A673 (cell line): ENCODE measurements at regions not wholly inside any gene's neighbourhood (a gene's known extent, or its start where the extent isn't known, plus 50 kb on each side); places are given as distances from the start of the nearest gene placed in this dataset.

Source experiments
- BruUV-seq: library from RNA; stranded (reverse); fragments of 400-500 nt; replicated peaks from 2 replicates; lab custom pipeline; 2021; lab: Mats Ljungman, UMichigan
- CTCF ChIA-PET: fragments of 300-600 bp; sonication (Branson Sonifier 250); formaldehyde crosslinking; loops from one replicate; lab custom pipeline; 2022; ENCODE audit warnings: antibody characterized with exemption; lab: Charles Lee
- POLR2A ChIA-PET: fragments of 300-600 bp; sonication (Branson Sonifier 250); formaldehyde crosslinking; loops from one replicate; lab custom pipeline; 2022; ENCODE audit warnings: antibody characterized with exemption; ENCODE audit not compliant: low non-redundant PET; lab: Charles Lee
- DNase-seq: peaks from one replicate; pipeline ENCODE4 v3.0.0-alpha.2; 2015; ENCODE audit warnings: low spot score
- H3K27ac ChIP-seq: fragments of 200-600 bp; sonication (generic); 2 replicates; pipeline ENCODE4 v1.5.1; 2016; ENCODE audit warnings: mixed run types, low read depth, mild to moderate bottlenecking, mixed read lengths, antibody characterized with exemption, low read length; ENCODE audit not compliant: poor library complexity, severe bottlenecking
- H3K27me3 ChIP-seq: fragments of 200-600 bp; sonication (generic); replicated peaks from 2 replicates; pipeline ENCODE4 v1.6.1; 2017; ENCODE audit warnings: mixed run types, low read depth, mild to moderate bottlenecking, mixed read lengths, antibody characterized with exemption, low read length; ENCODE audit not compliant: insufficient read depth, poor library complexity
- H3K36me3 ChIP-seq: fragments of 200-600 bp; sonication (generic); 2 replicates; pipeline ENCODE4 v1.6.1; 2016; ENCODE audit warnings: mixed run types, mild to moderate bottlenecking, mixed read lengths, antibody characterized with exemption, low read length; ENCODE audit not compliant: insufficient read depth, poor library complexity, severe bottlenecking
- H3K4me1 ChIP-seq: fragments of 200-600 bp; sonication (generic); 2 replicates; pipeline ENCODE4 v1.6.1; 2017; ENCODE audit warnings: mixed run types, mild to moderate bottlenecking, mixed read lengths, antibody characterized with exemption, low read length; ENCODE audit not compliant: insufficient read depth, poor library complexity, severe bottlenecking
- H3K4me3 ChIP-seq: fragments of 200-600 bp; sonication (generic); 2 replicates; pipeline ENCODE4 v1.5.1; 2016; ENCODE audit warnings: low read depth, mixed run types, mild to moderate bottlenecking, mixed read lengths, low read length; ENCODE audit not compliant: poor library complexity, severe bottlenecking
- H3K9me3 ChIP-seq: fragments of 200-600 bp; sonication (generic); 2 replicates; pipeline ENCODE4 v1.6.1; 2016; ENCODE audit warnings: mixed run types, low read depth, mild to moderate bottlenecking, mixed read lengths, antibody characterized with exemption, low read length; ENCODE audit not compliant: poor library complexity, severe bottlenecking
- EZH2 ChIP-seq: fragments of 200-600 bp; sonication (generic); IDR thresholded peaks from 2 replicates; pipeline ENCODE4 v1.6.1; 2017; ENCODE audit warnings: borderline replicate concordance, low read depth, mild to moderate bottlenecking, mixed read lengths, antibody characterized with exemption, low read length; ENCODE audit not compliant: poor library complexity, severe bottlenecking
- intact Hi-C: fragments of 100-400 bp; cut with micrococcal nuclease; formaldehyde crosslinking; loops from one replicate; pipeline ENCODE4 v1.10.0; 2022; ENCODE audit not compliant: unreplicated experiment
- TF ChIP-seq, protein P1 (sequence below): fragments of 300-800, 200-600 bp; sonication (generic); conservative IDR thresholded peaks from 2 replicates; pipeline ENCODE4 v1.5.1; 2017; ENCODE audit warnings: low read depth, mild to moderate bottlenecking, antibody characterized with exemption, low read length, moderate library complexity, mixed read lengths

DNA sequence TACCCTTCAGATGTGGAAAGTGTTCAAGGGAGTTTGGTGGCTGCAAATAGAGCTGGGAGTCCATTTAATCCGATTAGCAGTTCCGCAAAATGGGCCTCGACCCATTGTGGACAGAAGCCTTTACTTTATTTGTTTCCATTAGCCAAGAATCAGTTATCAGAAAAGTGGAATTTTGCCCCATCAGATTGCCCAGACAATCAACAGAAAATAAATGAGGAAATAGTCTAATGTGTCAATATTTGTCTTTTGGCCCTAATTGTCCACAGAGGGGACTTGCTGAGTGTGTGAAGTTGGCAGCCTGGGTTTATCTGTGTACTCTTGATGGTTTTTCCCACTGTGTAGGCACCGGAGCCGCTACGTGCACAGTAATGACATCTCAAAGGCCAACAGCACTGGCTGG, 134.3 kb downstream of the LINC00237 start:
- no peak for DNase-seq
- no peak overlapping the region for H3K27ac ChIP-seq
- TF ChIP-seq EZH2, result no peak
- TF ChIP-seq, protein P1, sequence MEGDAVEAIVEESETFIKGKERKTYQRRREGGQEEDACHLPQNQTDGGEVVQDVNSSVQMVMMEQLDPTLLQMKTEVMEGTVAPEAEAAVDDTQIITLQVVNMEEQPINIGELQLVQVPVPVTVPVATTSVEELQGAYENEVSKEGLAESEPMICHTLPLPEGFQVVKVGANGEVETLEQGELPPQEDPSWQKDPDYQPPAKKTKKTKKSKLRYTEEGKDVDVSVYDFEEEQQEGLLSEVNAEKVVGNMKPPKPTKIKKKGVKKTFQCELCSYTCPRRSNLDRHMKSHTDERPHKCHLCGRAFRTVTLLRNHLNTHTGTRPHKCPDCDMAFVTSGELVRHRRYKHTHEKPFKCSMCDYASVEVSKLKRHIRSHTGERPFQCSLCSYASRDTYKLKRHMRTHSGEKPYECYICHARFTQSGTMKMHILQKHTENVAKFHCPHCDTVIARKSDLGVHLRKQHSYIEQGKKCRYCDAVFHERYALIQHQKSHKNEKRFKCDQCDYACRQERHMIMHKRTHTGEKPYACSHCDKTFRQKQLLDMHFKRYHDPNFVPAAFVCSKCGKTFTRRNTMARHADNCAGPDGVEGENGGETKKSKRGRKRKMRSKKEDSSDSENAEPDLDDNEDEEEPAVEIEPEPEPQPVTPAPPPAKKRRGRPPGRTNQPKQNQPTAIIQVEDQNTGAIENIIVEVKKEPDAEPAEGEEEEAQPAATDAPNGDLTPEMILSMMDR, result no peak
- peaks cover 48% of the 10 kb centered on the region for H3K27me3 ChIP-seq
- ChIA-PET CTCF (no interaction called here), POLR2A (interaction anchor here (0.5 kb wide), 1 partner anchor 1317 kb away, joined by 5 read pairs; no protein-coding TSS in a partner anchor)
- H3K4me3 ChIP-seq, result no peak overlapping the region
- H3K9me3 ChIP-seq, result no peaks in the 10 kb centered on the region
- BruUV-seq, result no TSS peak
- intact Hi-C loops, result no loop called here
- H3K36me3 ChIP-seq, result no peaks in the 10 kb centered on the region
- no peaks in the 10 kb centered on the region for H3K4me1 ChIP-seq

DNA sequence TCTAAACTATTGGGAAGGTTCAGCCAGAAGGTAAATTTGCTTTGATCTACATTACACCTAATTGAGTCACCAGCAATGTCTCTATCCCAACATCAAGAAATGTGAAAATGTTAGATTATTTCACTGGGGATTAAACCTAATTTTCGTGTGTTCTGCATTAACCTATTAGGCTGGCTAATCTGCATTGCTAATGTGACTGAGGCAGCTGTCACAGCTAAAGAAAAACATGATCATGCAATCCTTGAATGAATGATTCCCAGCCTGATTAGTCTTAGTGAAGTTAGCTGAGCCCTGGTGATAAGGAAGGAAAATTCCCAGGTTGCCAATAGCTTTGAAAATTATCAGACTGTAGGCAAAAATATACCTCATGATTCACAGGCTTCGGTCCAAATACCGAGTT, 135.3 kb downstream of the LINC00237 start:
- ChIA-PET POLR2A (no interaction called here), CTCF (no interaction called here)
- intact Hi-C loops, result no loop called here
- BruUV-seq, result no TSS peak
- no peak for TF ChIP-seq EZH2
- TF ChIP-seq, protein P1, result no peak
- no peaks in the 10 kb centered on the region for H3K4me1 ChIP-seq
- H3K36me3 ChIP-seq, result no peaks in the 10 kb centered on the region
- DNase-seq, result no peak
- peaks cover 54% of the 10 kb centered on the region for H3K27me3 ChIP-seq
- no peak overlapping the region for H3K27ac ChIP-seq
- no peak overlapping the region for H3K4me3 ChIP-seq
- no peaks in the 10 kb centered on the region for H3K9me3 ChIP-seq

DNA sequence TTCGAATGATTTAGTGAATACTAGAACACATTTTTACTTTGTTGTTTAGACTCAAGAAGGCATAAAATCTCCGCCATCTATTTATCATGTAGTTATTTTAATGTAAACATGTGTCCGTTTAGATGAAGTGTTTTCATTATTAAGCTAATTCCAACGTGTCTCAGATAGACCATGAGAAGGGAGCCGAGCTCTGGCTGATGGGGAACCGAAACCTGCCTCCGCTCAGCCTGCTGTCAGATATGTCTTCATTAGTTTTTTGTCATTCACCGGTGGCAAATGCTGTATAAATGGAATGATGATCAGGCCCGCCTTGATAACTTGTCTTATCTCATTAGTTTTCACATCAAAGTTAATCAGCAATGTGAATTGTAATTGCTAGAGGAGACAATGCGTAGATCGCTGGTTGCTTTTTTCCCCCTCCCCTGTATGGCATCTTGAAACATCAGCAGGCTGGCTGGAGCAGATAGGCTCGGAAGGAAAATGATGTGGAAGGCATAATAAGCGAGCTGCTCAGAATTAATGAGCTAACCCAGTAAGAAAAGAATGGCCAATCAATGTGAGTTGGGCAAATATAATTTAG, 136.4 kb downstream of the LINC00237 start:
- no peaks in the 10 kb centered on the region for H3K36me3 ChIP-seq
- BruUV-seq, result no TSS peak
- no peak for DNase-seq
- intact Hi-C loops, result no loop called here
- ChIA-PET POLR2A (no interaction called here), CTCF (interaction anchor here (0.6 kb wide), 1 partner anchor 52 kb away, joined by 3 read pairs; no protein-coding TSS in a partner anchor)
- no peaks in the 10 kb centered on the region for H3K4me1 ChIP-seq
- TF ChIP-seq, protein P1, result no peak
- no peak for TF ChIP-seq EZH2
- peaks cover 61% of the 10 kb centered on the region for H3K27me3 ChIP-seq
- H3K4me3 ChIP-seq, result no peak overlapping the region
- H3K9me3 ChIP-seq, result no peaks in the 10 kb centered on the region
- no peak overlapping the region for H3K27ac ChIP-seq
